ENCODE measurements at regions not wholly inside any gene's neighbourhood (a gene's known extent, or its start where the extent isn't known, plus 50 kb on each side); places are given as distances from the start of the nearest gene placed in this dataset.

GRCh38 chr2:240300261-240300821 is 135.1 kb upstream of the GPC1 start:
- DNase-seq (ENCODE audit: low spot score), result no peak
- intact Hi-C loops (cut with DNase I), result no loop called here

GRCh38 chr2:240300840-240301239 is 134.6 kb upstream of the GPC1 start:
- DNase-seq (ENCODE audit: low spot score), result no peak
- intact Hi-C loops (cut with DNase I), result no loop called here

GRCh38 chr2:240301256-240301795 is 134.1 kb upstream of the GPC1 start:
- intact Hi-C loops (cut with DNase I), result no loop called here

GRCh38 chr2:240302041-240302440 is 133.4 kb upstream of the GPC1 start:
- DNase-seq (ENCODE audit: low spot score), result no peak
- intact Hi-C loops (cut with DNase I), result no loop called here

More at GRCh38 chr2:240301256-240301795, 134.1 kb upstream of the GPC1 start:
- DNase-seq (ENCODE audit: low spot score), result no peak

GRCh38 chr2:240302933-240303595 is 132.4 kb upstream of the GPC1 start:
- intact Hi-C loops (cut with DNase I), result no loop called here
- no peak for DNase-seq (ENCODE audit: low spot score)

DNA sequence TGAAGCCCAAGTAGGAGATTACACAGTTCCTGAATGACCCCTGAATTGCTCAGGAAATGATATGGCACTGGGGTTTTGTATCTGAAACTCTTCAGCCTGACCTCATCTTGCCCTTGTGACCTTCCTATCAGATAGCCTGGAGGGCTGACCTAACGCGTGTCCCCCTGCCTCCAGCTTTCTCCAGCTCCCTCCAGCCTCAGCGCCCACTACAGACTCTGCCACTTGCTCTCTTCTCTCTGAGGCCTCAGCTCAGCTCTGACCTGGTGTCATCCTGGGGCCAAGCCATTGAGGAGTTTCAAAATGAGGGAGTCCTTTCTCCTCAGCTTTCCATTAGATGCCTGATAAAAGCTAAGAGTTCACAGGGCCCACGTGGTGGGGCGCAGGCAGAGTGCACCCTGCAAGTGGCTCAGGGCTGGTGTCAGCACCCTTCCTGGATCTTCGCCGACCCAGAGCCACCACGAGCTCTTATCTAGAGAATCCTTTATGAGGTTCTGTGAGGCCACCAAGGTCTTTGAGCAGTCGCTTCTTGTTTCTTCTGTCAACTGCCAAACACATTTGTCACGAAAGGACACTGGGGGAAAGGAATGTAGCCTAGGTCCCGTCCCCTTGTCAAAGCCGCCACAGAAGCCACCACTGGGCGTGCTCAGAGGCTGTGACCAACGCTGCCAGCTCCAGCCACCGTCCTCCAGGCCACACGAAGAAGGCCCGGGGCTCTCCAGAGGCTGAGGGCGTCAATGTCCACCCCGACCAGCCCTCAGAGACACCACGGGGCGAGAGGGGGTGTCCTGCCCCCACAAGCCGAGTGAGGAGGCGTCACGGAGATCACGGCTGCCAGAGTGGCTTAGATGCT is 131.3 kb upstream of the GPC1 start:
- DNase-seq (ENCODE audit: low spot score), result no peak
- intact Hi-C loops (cut with DNase I), result no loop called here

DNA sequence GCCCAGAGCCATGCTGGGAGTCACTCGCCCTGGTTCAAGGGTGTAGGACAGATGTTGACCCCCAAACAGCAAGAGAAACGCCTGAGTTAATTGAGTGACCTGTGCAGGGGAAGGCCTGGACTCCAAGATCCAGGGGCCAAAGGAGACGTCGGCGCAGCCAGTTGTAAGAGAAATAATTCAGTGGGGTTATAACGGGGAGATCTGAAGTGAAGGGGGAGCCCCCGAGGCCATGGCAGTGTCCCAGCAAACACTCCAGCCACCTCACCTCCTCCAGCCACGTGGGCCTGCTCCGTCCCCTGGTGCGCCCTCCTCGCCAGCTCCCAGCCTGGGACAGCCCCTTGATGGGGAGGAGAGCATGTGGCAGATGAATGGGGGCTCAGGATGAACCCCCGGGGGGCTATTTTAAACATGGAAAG is 130.7 kb upstream of the GPC1 start:
- intact Hi-C loops (cut with DNase I), result no loop called here
- DNase-seq (ENCODE audit: low spot score), result no peak

DNA sequence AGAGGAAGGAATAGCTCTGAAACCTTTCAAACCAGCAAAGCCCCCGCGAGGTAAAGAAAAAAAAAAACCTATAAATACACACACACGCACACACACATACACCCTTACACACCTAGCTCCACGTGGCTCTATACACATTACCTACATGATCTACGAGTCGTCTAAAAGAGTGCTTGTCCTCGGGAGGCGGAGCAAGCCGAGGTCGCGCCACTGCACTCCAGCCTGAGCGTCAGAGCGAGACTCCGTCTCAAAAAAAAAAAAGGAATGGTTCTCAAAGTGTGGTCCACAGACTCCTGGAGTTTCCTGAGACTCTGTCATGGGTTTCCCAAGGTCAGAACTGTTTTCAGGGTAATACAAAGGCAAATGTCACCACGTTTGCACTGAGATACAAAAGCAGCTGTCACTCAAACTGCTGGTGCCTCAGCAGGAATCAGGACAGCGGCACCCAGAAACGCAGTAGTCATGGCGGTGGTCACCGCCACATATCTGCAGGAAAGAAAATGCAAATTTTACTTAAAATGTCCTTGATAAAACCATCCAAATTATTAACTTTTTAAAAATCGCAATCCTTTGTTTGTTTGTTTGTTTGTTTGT is 130.0 kb upstream of the GPC1 start:
- peak; percentile 47 for DNase-seq (ENCODE audit: low spot score)
- intact Hi-C loops (cut with DNase I), result no loop called here

DNA sequence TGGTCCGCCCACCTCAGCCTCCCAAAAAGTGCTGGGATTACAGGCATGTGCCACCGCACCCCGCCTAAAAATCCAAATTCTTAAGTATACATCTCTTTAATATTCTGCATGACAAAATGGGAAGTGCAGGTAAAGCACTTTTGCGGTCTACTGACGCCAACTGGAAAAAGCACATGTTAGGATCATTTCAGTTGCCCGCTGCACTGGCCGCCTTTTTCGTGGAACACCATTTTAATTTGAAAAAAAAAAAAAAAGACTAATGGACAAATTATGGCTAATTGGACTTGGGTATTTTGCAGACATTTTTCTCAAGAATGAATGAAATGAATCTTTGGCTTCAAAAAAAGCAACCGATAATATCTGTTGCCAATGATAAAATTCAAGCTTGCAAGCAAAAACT is 129.3 kb upstream of the GPC1 start:
- intact Hi-C loops (cut with DNase I), result no loop called here
- peak; percentile 51 for DNase-seq (ENCODE audit: low spot score)

- intact Hi-C loops (cut with DNase I), result no loop called here
- no peak for DNase-seq (ENCODE audit: low spot score)
Observed at GRCh38 chr2:240308111-240308651, 127.3 kb upstream of the GPC1 start.

DNA sequence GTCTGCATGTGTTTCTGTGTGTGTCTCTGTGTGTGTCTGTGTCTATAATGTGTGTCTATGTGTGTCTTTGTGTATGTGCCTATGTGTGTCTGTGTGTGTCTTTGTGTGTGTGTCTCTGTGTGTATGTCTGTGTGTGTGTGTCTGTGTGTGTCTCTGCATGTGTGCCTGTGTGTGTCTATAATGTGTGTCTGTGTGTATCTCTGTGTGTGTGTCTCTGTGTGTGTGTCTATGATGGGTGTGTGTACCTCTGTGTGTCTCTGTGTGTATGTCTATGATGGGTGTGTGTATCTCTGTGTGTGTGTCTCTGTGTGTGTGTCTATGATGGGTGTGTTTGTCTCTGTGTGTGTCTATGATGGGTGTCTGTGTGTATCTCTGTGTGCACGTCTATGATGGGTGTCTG is 126.2 kb upstream of the GPC1 start:
- intact Hi-C loops (cut with DNase I), result no loop called here
- no peak for DNase-seq (ENCODE audit: low spot score)

DNA sequence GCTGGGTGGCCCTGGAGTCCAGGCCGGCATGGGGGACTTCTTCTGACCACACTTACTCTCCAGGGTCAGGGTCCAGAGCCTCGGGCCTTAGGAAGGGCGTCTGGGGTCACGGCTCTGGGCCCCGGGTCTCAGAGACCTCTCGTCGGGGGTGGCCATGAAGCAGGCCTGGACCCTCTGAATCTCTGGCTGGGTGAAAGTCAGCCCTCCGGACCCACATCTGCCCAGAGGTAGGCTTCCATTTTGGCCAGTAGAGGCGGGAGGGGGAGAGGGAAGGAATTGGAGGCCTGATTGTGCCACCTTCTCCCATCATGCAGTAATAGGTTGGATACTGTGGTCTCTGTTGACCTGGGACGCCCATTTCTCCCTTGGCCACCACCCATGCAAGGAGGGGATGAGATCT is 125.3 kb upstream of the GPC1 start:
- DNase-seq (ENCODE audit: low spot score), result no peak
- intact Hi-C loops (cut with DNase I), result no loop called here

DNA sequence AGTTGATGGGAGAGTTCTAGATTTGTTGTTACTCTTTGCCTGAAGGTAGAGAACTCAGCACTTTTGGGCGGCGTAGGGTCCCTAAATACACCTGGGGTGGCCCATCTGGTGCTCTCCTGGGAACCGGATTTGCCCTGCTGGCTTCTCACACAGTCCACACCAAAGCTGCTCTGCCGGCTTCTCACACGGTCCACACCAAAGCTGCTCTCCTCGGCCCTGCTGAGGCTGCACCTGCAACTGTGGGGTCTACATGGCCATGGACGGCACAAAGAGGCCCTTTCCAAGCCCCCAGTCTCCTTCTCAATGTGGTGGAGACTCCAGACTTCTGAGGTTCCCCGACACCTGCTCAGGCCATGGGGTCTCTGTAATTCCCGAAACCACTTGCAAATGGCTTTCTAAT is 124.8 kb upstream of the GPC1 start:
- DNase-seq (ENCODE audit: low spot score), result no peak
- intact Hi-C loops (cut with DNase I), result no loop called here

- no peak for DNase-seq (ENCODE audit: low spot score)
- intact Hi-C loops (cut with DNase I), result no loop called here
Observed at GRCh38 chr2:240311821-240312220, 123.6 kb upstream of the GPC1 start.

DNA sequence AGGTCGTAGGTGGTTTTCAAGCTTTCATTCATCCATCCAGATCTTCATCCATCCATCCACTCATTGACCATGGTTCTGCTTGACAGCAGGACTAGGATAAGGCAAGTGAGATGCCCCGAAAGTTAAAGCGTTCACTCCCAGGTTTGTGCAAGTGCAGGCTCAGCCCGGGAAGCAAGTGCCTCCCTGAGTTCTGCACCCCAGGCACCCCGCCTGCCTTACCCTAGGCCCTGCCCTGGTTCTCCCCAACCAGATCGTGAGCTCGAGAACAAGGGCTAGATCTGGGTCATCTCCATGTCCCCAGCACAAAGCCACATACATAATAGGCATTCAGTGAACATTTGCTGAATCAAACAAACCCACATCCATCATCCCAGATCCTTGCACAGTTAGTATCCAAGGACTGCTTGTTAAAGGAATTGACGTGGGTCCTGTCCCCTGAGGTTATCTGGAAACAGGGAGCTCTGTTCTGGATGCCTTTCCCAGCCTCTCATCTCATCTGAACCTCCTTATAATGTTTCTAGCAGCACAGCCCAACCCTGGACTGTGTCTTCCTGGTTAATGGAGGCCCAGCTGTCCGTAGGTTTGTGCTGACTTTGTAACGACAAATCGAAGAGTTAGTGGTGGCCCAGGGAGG is 116.1 kb upstream of the GPC1 start:
- DNase-seq (ENCODE audit: low spot score), result peak; percentile 62
- intact Hi-C loops (cut with DNase I), result no loop called here

GRCh38 chr2:240319855-240320203 is 115.6 kb upstream of the GPC1 start:
- intact Hi-C loops (cut with DNase I), result no loop called here
- peak; percentile 78 for DNase-seq (ENCODE audit: low spot score)

GRCh38 chr2:240320204-240320993 is 115.1 kb upstream of the GPC1 start:
- intact Hi-C loops (cut with DNase I), result no loop called here
- DNase-seq (ENCODE audit: low spot score), result peak; percentile 68

DNA sequence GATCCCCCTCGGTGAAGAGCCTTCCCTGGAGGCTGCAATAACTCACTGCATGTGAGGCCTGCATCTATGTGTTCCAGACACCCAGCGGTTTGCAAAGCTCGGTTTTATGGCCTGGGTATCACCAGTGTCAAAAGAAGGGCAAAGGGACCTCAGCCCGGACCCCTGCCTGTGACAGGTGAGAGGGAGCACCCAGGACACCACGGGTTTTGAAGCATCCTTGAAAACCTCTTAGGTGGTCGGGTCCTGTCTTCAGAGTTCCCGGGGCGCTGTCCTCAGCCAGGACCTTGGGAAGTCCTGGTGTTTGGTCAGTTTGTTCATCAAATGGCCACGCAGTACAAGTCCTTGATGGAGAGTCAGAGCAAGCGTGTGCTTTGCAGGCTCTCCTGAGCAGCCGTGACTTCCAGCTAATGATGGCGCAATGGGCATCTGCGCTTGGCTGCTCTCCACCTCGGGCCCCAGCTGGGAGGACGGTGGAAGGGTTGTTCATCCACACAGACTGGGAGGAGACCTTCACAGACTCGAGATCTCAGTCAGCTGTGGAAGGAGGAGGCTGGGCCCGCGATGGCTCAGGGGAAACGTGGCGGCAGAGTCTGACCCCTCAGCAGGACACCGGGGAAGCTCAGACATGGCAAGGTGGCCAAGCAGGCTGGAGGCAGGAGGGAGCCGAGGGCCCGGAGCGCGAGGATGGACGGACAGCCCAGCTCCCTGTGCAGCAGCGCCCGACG is 113.1 kb upstream of the GPC1 start:
- DNase-seq (ENCODE audit: low spot score), result peak; percentile 78
- intact Hi-C loops (cut with DNase I), result no loop called here
